ENCODE measurements at regions not wholly inside any gene's neighbourhood (a gene's known extent, or its start where the extent isn't known, plus 50 kb on each side); places are given as distances from the start of the nearest gene placed in this dataset.

GRCh38 chr5:120362426-120362825 lies 101.7 kb upstream of the PRR16 start:
- no peak for DNase-seq

- no peak for DNase-seq
Observed at GRCh38 chr5:120365656-120366446, 98.2 kb upstream of the PRR16 start.

- no peak for DNase-seq
Observed at GRCh38 chr5:120367896-120368634, 96.0 kb upstream of the PRR16 start.

GRCh38 chr5:120368923-120369715 lies 95.0 kb upstream of the PRR16 start:
- no peak for DNase-seq

- DNase-seq = no peak
Observed at GRCh38 chr5:120372899-120373298, 91.2 kb upstream of the PRR16 start.

GRCh38 chr5:120375248-120375647 lies 88.9 kb upstream of the PRR16 start:
- DNase-seq = no peak

GRCh38 chr5:120380644-120381043 lies 83.5 kb upstream of the PRR16 start:
- no peak for DNase-seq

GRCh38 chr5:120382833-120383232 lies 81.3 kb upstream of the PRR16 start:
- DNase-seq = no peak

- DNase-seq = no peak
Observed at GRCh38 chr5:120386981-120387380, 77.1 kb upstream of the PRR16 start.

GRCh38 chr5:120388016-120388781 lies 75.9 kb upstream of the PRR16 start:
- DNase-seq = no peak

- DNase-seq = no peak
Observed at GRCh38 chr5:120394259-120394658, 69.8 kb upstream of the PRR16 start.

GRCh38 chr5:120396186-120396585 lies 67.9 kb upstream of the PRR16 start:
- no peak for DNase-seq

GRCh38 chr5:120400356-120400755 lies 63.7 kb upstream of the PRR16 start:
- DNase-seq = no peak

GRCh38 chr5:120402606-120403005 lies 61.5 kb upstream of the PRR16 start:
- no peak for DNase-seq

- no peak for DNase-seq
Observed at GRCh38 chr5:120405286-120405864, 58.7 kb upstream of the PRR16 start.

- no peak for DNase-seq
Observed at GRCh38 chr5:120405923-120406322, 58.2 kb upstream of the PRR16 start.

GRCh38 chr5:120413686-120414085 lies 50.4 kb upstream of the PRR16 start:
- DNase-seq = no peak

All from stimulated activated CD4-positive, alpha-beta T cell treated with anti-CD3 and anti-CD28 coated beads, Interleukin-4, amount 100 ng/mL, for 24 hours (primary cell).